Liver (tissue), 8 donors: ENCODE measurements at regions not wholly inside any gene's neighbourhood (a gene's known extent, or its start where the extent isn't known, plus 50 kb on each side); places are given as distances from the start of the nearest gene placed in this dataset.

Experiments
- DNase-seq: peaks from one replicate; pipeline ENCODE4 v3.0.0-alpha.2; 2017; ENCODE audit warnings: low spot score
- H3K27ac ChIP-seq, 2 donors: one replicate each; pipeline ENCODE4 v1.7.0; 2013; ENCODE audit warnings: inconsistent platforms in 2 of 2, low read length in 2 of 2, control low read depth in 1 of 2, low read depth in 1 of 2, mild to moderate bottlenecking in 1 of 2
- H3K27me3 ChIP-seq, 4 donors: one replicate each; pipeline versions ENCODE4 v1.6.1 to v1.7.0; 2013; ENCODE audit warnings: low read length in 3 of 4, inconsistent platforms in 1 of 4, mild to moderate bottlenecking in 1 of 4, moderate library complexity in 1 of 4; ENCODE audit not compliant: control insufficient read depth in 4 of 4, insufficient read depth in 4 of 4
- H3K36me3 ChIP-seq, 4 donors: one replicate each; pipeline versions ENCODE4 v1.6.1 to v1.7.0; 2013; ENCODE audit warnings: low read length in 3 of 4, mild to moderate bottlenecking in 3 of 4, low read depth in 1 of 4, moderate library complexity in 1 of 4; ENCODE audit not compliant: control insufficient read depth in 4 of 4, insufficient read depth in 3 of 4
- H3K4me1 ChIP-seq, 4 donors: one replicate each; pipeline versions ENCODE4 v1.6.1 to v1.7.0; 2013; ENCODE audit warnings: low read length in 3 of 4, mild to moderate bottlenecking in 3 of 4, moderate library complexity in 1 of 4; ENCODE audit not compliant: control insufficient read depth in 4 of 4, insufficient read depth in 4 of 4
- H3K4me3 ChIP-seq, 3 donors: one replicate each; pipeline versions ENCODE4 v1.6.1 to v1.7.0; 2013; ENCODE audit warnings: low read length in 3 of 3, control low read depth in 1 of 3, low read depth in 1 of 3, mild to moderate bottlenecking in 1 of 3
- H3K9ac ChIP-seq, 2 donors: one replicate each; pipeline ENCODE4 v1.7.0; 2013; ENCODE audit warnings: low read length in 2 of 2, mild to moderate bottlenecking in 2 of 2, moderate library complexity in 2 of 2, control low read depth in 1 of 2, low read depth in 1 of 2
- H3K9me3 ChIP-seq, 4 donors: one replicate each; pipeline versions ENCODE4 v1.6.1 to v1.7.0; 2013; ENCODE audit warnings: low read length in 3 of 4; ENCODE audit not compliant: control insufficient read depth in 4 of 4
- ATF3 ChIP-seq: IDR thresholded peaks from 2 replicates; pipeline ENCODE4 v1.6.1; 2016; ENCODE audit warnings: antibody characterized with exemption
- CTCF ChIP-seq: fragments of 150-350 bp; IDR thresholded peaks from 2 replicates; pipeline ENCODE4 v1.5.1; 2017; ENCODE audit warnings: improper control_type of control experiment, low read depth, low read length; ENCODE audit not compliant: missing input control
- EGR1 ChIP-seq, 2 donors: IDR thresholded peaks; 2 replicates each; pipeline ENCODE4 v1.6.1; 2016 to 2018; ENCODE audit warnings: antibody characterized with exemption in 2 of 2, low read depth in 2 of 2
- FOXA1 ChIP-seq: IDR thresholded peaks from 2 replicates; pipeline ENCODE4 v1.6.1; 2016; ENCODE audit warnings: antibody characterized with exemption
- FOXA2 ChIP-seq: IDR thresholded peaks from 2 replicates; pipeline ENCODE4 v1.6.1; 2016; ENCODE audit warnings: antibody characterized with exemption
- HNF4A ChIP-seq, 2 donors: conservative IDR thresholded peaks; 2 replicates each; pipeline ENCODE4 v1.6.1; 2016; ENCODE audit warnings: antibody characterized with exemption in 2 of 2, mild to moderate bottlenecking in 2 of 2
- HNF4G ChIP-seq: IDR thresholded peaks from 2 replicates; pipeline ENCODE4 v1.6.1; 2016; ENCODE audit warnings: antibody characterized with exemption
- MAX ChIP-seq: IDR thresholded peaks from 2 replicates; pipeline ENCODE4 v1.6.1; 2016; ENCODE audit warnings: antibody characterized with exemption
- NR2F2 ChIP-seq: IDR thresholded peaks from 2 replicates; pipeline ENCODE4 v1.6.1; 2016; ENCODE audit warnings: antibody characterized with exemption
- RAD21 ChIP-seq, 2 donors: IDR thresholded peaks; 2 replicates each; pipeline ENCODE4 v1.6.1; 2016; ENCODE audit warnings: antibody characterized with exemption in 2 of 2, mild to moderate bottlenecking in 2 of 2
- REST ChIP-seq: IDR thresholded peaks from 2 replicates; pipeline ENCODE4 v1.6.1; 2016; ENCODE audit warnings: antibody characterized with exemption, mild to moderate bottlenecking
- RXRA ChIP-seq, 2 donors: IDR thresholded peaks; 2 replicates each; pipeline ENCODE4 v1.6.1; 2017 to 2018; ENCODE audit warnings: antibody characterized with exemption in 2 of 2, mild to moderate bottlenecking in 1 of 2
- SP1 ChIP-seq: IDR thresholded peaks from 2 replicates; pipeline ENCODE4 v1.6.1; 2018; ENCODE audit warnings: antibody characterized with exemption, mild to moderate bottlenecking
- TAF1 ChIP-seq: conservative IDR thresholded peaks from 2 replicates; pipeline ENCODE4 v1.6.1; 2016; ENCODE audit warnings: antibody characterized with exemption, mild to moderate bottlenecking
- ZBTB33 ChIP-seq: IDR thresholded peaks from 2 replicates; pipeline ENCODE4 v1.6.1; 2016; ENCODE audit warnings: antibody characterized with exemption
- WGBS: extraction: QIAGEN DNeasy Blood & Tissue Kit; methylation state at CpG from one replicate; pipeline ENCODE4 v1.1.7; 2013; 5-methylcytosine and 5-hydroxymethylcytosine counted together
- donor health status: healthy.
- donor health status: healthy.
- donor health status: healthy.
- donor health status: healthy.
- donor health status: healthy.

- no peak overlapping the region for H3K4me3 ChIP-seq
- H3K9ac ChIP-seq = no peak overlapping the region
- H3K4me1 ChIP-seq = no peaks in the 10 kb centered on the region
- no peak overlapping the region for H3K27ac ChIP-seq
- DNase-seq = no peak
- H3K9me3 ChIP-seq = no peaks in the 10 kb centered on the region
- H3K27me3 ChIP-seq = no peaks in the 10 kb centered on the region
- TF ChIP-seq REST (no peak), NR2F2 (no peak), ZBTB33 (no peak), EGR1 (IDR thresholded peaks at IDR 0.05; ENCODE audit: low read depth in 2 of 2) (no peak), FOXA2 (no peak), HNF4A (conservative IDR thresholded peaks at IDR 0.05) (no peak), MAX (no peak), ATF3 (no peak), TAF1 (no peak), SP1 (no peak), CTCF (no peak)
- H3K36me3 ChIP-seq = no peaks in the 10 kb centered on the region
These were observed 741.3 kb upstream of the CTNND2 start for GRCh38 chr5:12645582-12645981.

GRCh38 chr5:12636209-12636608 lies 732.0 kb upstream of the CTNND2 start:
- 69% methylated on average over 5 of the region's 5 CpGs for WGBS
- no peak overlapping the region for H3K9ac ChIP-seq
- H3K36me3 ChIP-seq = no peaks in the 10 kb centered on the region
- TF ChIP-seq TAF1 (no peak), EGR1 (IDR thresholded peaks at IDR 0.05; ENCODE audit: low read depth in 2 of 2) (no peak), RXRA (IDR thresholded peaks at IDR 0.05) (no peak), FOXA1 (no peak), HNF4G (no peak), RAD21 (IDR thresholded peaks at IDR 0.05) (no peak), HNF4A (conservative IDR thresholded peaks at IDR 0.05) (no peak)
- no peak overlapping the region for H3K27ac ChIP-seq
- peaks cover 0 to 4% (median 0%) of the 10 kb centered on the region in 4 donors for H3K27me3 ChIP-seq
- H3K9me3 ChIP-seq = no peaks in the 10 kb centered on the region
- H3K4me1 ChIP-seq = no peaks in the 10 kb centered on the region
- no peak for DNase-seq
- no peak overlapping the region for H3K4me3 ChIP-seq
